HL-60 (cell line): ENCODE measurements at regions not wholly inside any gene's neighbourhood (a gene's known extent, or its start where the extent isn't known, plus 50 kb on each side); places are given as distances from the start of the nearest gene placed in this dataset.

Experiments
- CTCF ChIP-seq: IDR thresholded peaks from one replicate; pipeline ENCODE4 v1.5.1; 2011; ENCODE audit warnings: low read length, control low read depth, inconsistent platforms; ENCODE audit not compliant: insufficient read depth
- GABPA ChIP-seq: IDR thresholded peaks from 2 replicates; pipeline ENCODE4 v1.6.1; 2012; ENCODE audit warnings: low read depth

GRCh38 chr5:54844266-54844665 is 141.1 kb downstream of the ESM1 start:
- TF ChIP-seq GABPA, result no peak
- TF ChIP-seq CTCF, result no peak
